Neural progenitor cell (in vitro differentiated cells): ENCODE measurements at regions not wholly inside any gene's neighbourhood (a gene's known extent, or its start where the extent isn't known, plus 50 kb on each side); places are given as distances from the start of the nearest gene placed in this dataset.

ENCODE experiments used
- EZH2 ChIP-seq: fragments of 200-600 bp; sonication (generic); IDR thresholded peaks from 2 replicates; pipeline ENCODE4 v1.6.1; 2017; ENCODE audit warnings: antibody characterized with exemption, mild to moderate bottlenecking, moderate library complexity
- EZH2phosphoT487 ChIP-seq: fragments of 200-600 bp; sonication (generic); IDR thresholded peaks from 2 replicates; pipeline ENCODE4 v1.6.1; 2017; ENCODE audit warnings: antibody characterized with exemption
- TF ChIP-seq, protein P1 (sequence below): fragments of 200-600 bp; sonication (generic); IDR thresholded peaks from 2 replicates; pipeline ENCODE4 v1.5.1; 2017; ENCODE audit warnings: antibody characterized with exemption, mild to moderate bottlenecking

DNA sequence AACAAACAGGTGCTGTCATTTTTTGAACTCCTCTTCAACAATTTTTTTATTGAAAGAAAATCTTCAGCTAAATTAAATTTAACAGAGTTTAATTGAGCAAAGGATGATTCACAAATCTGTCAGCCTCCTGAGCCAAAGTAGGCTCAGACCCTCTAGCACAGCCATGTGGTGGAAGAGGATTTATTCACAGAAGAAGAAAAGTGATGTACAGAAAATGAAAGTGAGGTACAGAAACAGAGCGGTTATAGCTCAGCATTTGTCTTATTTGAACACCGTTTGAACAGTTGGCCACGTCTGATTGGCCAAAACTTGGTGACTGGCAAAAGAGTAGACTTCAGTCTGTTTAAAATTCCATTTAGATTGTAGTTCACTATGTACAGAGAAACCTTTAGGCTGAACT is 217.3 kb downstream of the SPANXN1 start:
- TF ChIP-seq EZH2phosphoT487 (no peak), EZH2 (no peak)
- TF ChIP-seq, protein P1, sequence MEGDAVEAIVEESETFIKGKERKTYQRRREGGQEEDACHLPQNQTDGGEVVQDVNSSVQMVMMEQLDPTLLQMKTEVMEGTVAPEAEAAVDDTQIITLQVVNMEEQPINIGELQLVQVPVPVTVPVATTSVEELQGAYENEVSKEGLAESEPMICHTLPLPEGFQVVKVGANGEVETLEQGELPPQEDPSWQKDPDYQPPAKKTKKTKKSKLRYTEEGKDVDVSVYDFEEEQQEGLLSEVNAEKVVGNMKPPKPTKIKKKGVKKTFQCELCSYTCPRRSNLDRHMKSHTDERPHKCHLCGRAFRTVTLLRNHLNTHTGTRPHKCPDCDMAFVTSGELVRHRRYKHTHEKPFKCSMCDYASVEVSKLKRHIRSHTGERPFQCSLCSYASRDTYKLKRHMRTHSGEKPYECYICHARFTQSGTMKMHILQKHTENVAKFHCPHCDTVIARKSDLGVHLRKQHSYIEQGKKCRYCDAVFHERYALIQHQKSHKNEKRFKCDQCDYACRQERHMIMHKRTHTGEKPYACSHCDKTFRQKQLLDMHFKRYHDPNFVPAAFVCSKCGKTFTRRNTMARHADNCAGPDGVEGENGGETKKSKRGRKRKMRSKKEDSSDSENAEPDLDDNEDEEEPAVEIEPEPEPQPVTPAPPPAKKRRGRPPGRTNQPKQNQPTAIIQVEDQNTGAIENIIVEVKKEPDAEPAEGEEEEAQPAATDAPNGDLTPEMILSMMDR = no peak
